PC-3 (cell line): ENCODE measurements at regions not wholly inside any gene's neighbourhood (a gene's known extent, or its start where the extent isn't known, plus 50 kb on each side); places are given as distances from the start of the nearest gene placed in this dataset.

Experiments
- CTCF ChIP-seq: fragments of 300-600 bp; sonication (generic); conservative IDR thresholded peaks from 2 replicates; pipeline ENCODE4 v1.5.1; 2017; ENCODE audit warnings: antibody characterized with exemption, low read depth, mild to moderate bottlenecking, low read length
- EZH2 ChIP-seq: fragments of 300-600 bp; sonication (generic); IDR thresholded peaks from one replicate; pipeline ENCODE4 v1.6.1; 2017; ENCODE audit warnings: antibody characterized with exemption, mild to moderate bottlenecking, low read length; ENCODE audit not compliant: unreplicated experiment
- EZH2phosphoT487 ChIP-seq: fragments of 300-600 bp; sonication (generic); IDR thresholded peaks from 2 replicates; pipeline ENCODE4 v1.6.1; 2018; ENCODE audit warnings: mild to moderate bottlenecking, antibody characterized with exemption, low read length, borderline replicate concordance

GRCh38 chrY:15229056-15229455 is 704.7 kb downstream of the NLGN4Y start:
- TF ChIP-seq CTCF (no peak), EZH2phosphoT487 (no peak), EZH2 (no peak)
